T1000 (cell line): ENCODE measurements at regions not wholly inside any gene's neighbourhood (a gene's known extent, or its start where the extent isn't known, plus 50 kb on each side); places are given as distances from the start of the nearest gene placed in this dataset.
A peak's percentile ranks its signal among the peaks of the same experiment; 100 is the strongest.

ENCODE experiments used
- DNase-seq: peaks from one replicate; lab custom pipeline; 2025; ENCODE audit warnings: mixed read lengths; lab: John Stamatoyannopoulos, UW

DNA sequence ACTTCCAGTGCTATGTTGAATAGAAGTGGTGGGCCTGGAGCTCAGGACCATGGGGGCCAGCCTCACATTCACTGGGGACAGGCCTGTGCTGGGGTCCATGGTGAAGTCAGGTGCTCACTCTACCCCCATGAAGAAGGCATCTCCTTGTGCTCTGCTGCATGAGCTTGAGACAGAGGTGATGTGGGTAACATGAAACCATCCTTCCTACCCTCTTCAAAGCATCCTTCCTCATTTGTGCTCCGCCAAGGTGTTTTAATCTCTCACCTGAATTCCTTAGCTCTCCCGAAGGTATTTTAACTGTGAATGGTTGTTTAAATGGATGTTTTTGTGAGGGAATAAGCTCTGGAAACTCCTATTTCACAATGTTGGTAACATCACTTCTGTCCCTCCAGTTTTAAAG, 209.6 kb upstream of the PCSK2 start:
- no peak for DNase-seq

DNA sequence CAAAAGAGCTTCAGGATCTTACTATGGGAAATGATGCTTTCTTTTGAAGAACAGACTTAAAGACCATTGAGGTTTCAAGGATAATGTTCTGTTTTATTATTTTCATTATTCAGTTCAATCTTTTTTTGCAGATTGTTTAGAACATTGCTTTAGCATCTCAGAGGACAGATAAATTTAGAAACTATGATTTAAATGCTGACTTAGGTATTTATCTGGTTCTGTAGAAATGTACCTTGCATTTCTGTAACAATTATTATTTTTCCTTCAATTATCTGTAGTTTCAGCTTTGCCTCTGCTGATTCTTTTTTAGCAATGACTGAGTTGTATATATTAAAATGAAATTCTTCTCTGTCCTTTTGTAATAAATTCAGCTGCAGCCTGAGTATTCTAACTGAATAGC, 205.4 kb upstream of the PCSK2 start:
- no peak for DNase-seq

DNA sequence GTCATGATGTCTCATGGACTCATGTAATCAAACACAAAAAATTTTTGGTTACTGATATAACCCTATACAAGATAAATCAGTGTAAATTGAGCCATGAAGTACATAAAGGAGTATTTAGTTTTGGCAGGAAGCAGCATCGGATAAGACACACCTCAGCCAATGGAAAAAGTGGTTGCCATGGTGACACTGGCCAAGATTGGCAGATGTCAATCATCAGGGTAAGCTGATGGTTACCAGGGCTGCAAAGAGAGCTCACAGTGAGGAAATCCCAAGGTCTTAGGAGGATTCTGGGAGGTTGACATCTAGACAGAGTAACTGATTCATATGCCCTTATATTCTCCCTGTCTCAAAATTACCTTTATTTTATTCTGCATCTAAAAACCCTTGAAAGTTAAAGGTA, 203.8 kb upstream of the PCSK2 start:
- no peak for DNase-seq

DNA sequence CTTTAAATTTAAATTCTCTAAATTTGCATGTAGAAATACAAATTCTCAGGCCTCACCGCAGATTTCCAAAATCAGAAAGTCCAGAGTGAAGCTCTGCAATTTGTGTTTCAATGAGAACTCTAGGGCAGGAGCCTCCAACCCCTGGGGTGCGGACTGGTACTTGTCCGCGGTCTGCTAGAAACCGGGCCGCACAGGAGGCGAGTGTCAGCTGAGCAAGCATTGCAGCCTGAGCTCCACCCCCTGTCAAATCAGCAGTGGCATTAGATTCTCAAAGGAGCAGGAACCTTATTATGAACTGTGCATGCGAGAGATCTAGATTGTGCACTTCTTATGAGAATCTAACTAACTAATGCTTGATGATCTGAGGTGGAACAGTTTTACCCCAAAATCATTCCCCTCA, 203.0 kb upstream of the PCSK2 start:
- DNase-seq = no peak

DNA sequence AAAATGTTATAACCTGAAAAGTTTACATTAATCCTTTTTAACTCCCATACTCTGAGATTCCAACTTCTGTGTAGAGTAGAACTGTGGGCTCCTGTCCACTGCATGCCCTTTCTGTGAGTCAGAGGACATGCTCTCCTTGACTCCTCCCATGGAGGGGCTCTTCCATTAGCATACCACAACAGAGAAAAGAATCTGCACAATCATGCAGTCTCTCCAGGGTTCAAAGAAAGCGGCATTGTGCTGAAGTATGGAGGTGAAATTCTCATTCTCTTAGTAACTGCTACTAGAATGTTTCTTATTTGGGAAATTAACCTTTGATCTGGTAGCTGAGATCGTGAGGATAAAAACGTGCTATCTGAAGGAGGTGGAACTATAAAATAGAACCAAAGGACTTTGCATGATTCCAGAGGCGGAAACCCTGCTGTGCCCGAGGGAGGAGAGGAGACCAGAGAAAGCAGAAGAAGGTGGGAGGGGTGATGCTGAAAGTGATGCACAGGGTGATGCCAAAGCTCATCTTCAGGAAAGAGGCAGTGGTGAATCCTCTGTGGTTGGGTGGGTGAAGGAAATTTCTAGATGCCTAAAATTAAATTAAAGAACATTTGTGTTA, 202.2 kb upstream of the PCSK2 start:
- peak; percentile 24 for DNase-seq

DNA sequence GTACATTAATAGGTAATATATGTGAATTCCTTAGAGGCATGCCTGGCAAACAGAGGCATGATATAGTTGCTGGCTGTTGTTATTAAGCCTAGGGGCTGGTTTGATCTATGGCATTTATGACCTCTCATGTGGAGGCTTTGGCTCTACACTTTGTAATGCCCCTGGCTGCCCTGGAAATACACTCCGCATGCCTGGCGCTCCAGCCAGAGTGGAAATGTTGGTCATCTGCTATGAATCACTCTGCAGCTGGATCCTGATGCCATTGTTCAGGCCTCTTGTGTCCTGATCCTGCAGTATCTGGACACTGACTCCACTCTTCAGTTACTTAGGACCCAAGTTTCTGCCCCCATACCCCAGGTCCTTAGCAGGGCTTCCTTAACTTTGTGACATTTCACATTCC, 200.5 kb upstream of the PCSK2 start:
- no peak for DNase-seq

DNA sequence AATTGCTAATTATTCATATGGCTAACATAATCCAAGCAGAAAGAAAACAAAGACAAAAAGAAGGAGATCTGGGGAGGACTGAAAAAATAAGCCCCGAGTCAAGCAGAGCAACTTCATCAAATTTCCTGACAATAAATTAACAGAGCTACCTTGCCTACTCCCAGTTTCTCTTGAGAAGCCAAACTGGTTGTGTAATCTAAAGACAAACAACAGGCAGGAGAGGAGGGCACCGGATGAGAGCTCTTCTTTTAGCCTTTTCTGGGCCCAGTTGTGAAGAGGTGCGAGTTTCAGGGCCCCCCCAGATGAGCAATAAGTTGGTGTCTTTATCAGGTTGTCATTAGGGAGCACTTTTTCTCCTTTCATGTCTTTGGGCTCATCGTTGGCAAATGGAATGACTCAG, 197.1 kb upstream of the PCSK2 start:
- DNase-seq = no peak

DNA sequence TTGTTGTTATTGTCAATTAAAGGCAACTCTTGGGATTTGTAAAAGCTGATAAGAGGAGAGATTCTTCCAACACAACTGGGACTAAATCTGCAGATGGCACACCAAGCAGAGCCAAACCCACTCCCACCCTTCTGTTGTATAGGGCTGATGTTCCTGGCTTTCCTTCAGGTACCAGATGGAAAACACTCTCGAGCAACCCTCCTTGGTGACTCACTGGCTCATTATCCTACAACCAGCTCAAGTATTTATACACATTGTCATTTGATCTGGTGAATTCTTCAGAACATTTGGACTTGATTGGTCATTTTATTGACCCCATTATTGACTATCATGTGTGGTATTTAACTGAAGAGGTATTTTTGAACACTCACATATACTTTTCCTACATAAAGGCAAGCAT, 190.3 kb upstream of the PCSK2 start:
- DNase-seq = no peak

DNA sequence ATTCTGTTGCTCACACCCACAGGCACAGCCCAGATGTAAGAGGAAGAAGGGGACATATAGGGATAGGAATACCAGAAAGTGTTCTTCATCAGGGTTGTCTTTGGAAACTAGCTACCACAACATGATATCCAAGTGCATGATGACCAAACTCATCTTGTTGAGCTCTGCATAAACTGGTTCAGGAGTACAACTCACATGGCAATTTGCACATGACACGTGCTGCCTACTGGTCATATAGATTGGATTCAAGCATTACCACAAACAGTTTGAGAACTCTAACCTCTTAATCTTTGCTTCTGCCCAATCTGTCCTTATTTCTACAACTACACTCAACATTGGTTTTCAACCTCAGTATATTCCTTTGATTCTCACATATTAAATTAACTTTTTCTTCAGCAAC, 184.7 kb upstream of the PCSK2 start:
- no peak for DNase-seq

DNA sequence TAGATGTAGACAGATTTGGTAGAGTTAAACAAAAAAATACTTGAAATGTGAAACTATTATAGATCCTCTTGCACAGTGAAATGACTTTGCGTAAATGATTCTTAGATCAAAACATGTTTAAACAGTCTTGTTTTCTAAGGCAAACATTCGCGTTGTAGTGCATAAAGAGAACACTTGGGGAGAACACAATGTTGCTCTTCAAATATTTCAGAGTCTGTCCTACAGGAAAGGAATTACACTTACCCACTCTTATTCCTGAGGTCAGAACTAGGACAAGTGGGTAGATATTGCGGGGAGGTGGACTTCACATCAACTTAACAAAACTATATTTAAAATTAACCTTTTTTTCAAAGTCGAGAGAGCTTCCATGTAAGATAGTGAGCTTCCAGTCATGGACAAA, 183.5 kb upstream of the PCSK2 start:
- DNase-seq = no peak

DNA sequence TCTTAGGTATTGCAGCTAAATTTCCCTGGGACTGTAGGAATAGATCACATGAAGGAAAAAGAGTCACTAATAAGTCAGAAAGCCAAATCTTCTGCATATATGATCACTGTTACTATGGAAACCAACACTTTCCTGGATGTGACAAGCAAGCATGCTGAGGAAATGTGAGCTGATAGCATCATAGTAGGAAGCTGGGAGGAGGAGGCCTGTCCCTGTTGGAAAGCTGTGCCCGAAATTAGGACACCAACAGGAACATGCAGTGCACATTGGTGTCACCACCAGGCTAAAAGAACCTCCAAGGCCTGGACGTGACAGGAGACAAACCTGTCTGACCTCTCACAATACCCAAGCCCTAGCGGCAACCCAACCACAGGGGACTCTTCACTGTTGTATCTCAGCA, 181.9 kb upstream of the PCSK2 start:
- DNase-seq = no peak

DNA sequence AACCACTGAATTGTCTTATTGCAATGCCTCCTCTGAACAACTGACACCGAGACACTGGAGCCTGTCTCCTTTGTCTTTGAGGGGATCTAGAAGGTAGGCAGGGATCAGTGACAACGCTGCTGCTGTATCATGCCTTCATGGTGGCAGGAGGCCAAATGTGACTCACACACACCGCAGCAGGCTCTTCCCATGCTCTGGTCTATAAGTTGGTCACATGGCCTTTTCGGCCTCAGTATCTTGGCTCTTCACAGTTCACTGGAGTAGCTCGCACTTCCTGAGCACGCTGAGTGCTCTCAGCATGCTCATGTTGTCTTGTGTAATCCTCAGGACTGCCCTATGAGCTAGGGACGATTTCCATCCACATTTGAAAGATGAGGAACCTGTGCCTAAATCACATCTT, 167.4 kb upstream of the PCSK2 start:
- peak; percentile 1 for DNase-seq

DNA sequence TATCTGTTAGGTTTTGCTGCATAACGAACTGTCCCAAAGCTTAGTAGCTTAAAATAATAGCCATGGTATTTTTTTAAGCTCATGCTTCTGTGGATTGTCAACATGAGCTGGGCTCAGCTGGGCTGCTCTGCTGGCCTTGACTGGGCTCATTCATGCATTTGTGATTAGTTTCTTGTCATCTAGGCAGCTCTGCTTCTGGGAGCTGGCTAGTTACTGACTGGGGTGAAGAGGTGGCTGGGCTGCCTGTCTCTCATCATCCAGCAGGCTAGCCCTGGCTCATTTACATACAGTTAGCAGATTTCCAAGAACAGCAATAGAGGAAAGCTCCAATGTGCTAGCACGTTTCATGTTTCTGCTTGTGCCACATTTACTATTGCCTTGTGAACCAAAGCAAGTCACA, 165.1 kb upstream of the PCSK2 start:
- DNase-seq = no peak

DNA sequence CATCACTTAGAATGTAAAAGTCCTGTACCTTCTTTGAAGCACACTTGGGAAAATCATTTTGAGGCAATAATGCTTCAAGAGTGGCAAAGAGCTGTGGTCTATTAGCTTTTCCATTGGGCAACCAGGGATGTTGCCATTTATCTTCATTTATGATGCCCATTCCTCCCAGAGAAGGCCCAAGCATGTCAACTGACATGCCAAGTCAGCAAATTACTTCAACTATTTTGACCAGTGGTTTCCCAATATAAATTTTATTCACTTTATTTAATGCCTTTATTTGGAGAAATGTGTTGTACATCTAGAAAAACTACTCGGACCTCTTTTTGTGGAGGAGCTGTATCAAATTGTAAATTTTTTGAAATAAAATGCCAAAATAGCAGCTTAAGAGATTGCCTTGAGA, 164.1 kb upstream of the PCSK2 start:
- DNase-seq = no peak

DNA sequence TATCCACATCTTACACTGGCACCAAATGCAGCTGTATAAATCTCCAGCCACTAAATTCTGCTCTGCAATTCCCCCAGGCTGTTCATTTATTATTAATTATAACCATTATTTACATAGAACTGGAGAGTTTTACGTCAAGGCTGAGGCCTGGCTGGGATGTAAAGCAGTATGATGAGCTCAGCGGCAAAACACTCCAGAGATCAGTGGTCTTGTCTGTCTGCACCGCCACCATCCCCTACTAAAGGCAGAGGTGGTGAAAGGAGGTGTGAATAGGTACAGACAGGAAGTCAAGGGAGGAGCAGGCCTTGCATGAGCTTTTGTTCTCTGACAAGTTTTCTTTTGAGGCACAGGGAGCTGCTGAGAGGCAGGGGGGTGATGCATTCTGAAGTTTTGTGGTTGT, 159.9 kb upstream of the PCSK2 start:
- DNase-seq = no peak

DNA sequence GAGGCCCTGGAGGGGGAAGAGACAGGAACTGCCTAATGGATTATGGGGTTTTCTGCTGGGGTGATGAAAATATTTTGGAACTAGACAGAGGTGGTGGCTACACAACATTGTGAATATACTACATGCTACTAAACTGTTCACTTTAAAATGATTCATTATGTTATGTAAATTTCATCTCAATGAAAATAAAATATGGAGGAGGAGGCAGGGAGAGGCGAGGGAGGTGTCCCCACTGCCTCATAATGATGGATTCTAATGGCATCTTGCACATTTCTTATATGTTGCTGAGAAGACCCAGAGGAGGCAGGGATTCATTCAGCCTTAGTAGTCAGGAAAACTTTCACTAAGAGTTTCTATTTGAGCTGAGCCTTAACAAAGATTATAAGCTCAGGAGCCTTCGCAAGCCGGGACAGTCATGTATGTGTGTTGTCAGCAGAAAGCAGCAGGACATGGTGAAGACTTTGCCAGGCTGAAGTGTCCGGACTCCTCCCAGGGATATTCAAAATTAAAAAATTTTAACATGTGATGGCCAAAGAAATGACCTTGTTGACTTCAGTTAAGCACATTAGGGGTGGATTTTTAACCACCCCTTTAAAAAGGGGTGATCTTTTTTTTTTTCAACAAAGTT, 158.6 kb upstream of the PCSK2 start:
- no peak for DNase-seq

DNA sequence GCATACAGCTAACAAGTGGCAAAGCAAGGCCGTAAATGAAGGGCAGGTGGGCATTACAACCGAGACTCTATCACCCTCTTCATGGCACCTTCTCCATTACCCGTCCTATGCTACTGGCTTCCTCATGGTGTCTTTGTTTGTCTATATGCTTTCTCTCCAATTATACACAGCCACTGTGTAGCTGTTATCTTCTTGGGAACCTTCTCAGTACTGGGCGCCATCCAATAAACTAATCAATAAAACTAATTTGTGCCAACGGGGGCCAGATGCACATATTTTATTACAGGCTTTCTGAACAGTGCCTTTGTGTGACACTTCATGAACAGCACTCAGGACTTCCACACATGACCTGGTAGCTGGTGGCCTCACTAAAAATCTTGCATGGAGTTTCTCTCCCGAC, 149.8 kb upstream of the PCSK2 start:
- DNase-seq = no peak

DNA sequence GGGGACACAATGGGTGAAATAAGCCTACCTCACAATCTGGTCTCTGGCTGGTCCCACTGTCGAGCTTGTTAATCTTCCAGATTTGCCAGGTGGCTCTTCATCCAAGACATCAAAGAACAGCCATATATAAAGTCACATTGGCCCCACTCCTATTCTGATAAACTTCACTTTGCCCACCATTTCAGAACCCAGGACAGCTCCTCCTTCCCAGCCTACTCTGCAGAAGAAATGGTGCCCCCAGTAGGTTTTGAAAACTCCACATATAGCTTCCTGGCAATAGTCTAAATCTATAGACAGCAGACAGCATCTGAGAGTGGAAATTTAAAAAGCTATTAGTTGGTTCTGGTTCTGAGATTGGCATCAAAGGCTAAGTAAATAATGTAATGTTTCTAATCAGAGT, 143.1 kb upstream of the PCSK2 start:
- DNase-seq = no peak

DNA sequence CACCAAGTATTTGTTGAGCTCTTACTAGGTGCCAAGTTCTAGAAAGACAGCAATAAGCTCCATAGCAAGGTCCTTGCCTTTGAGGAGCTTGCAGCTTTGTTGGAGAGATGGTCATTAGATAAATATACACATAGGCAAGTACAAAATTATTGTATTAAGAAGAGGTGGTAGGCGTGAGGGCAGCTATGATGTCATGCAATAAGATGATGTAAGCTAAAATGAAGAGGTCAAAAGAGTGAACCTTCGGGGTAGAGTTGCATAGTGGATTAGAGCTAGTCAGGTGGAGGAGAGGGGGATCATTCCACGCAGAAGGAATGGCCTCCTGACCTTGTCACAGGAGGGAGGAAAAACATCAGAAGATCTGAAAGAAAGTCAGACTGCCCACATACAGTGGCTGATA, 141.9 kb upstream of the PCSK2 start:
- DNase-seq = no peak

DNA sequence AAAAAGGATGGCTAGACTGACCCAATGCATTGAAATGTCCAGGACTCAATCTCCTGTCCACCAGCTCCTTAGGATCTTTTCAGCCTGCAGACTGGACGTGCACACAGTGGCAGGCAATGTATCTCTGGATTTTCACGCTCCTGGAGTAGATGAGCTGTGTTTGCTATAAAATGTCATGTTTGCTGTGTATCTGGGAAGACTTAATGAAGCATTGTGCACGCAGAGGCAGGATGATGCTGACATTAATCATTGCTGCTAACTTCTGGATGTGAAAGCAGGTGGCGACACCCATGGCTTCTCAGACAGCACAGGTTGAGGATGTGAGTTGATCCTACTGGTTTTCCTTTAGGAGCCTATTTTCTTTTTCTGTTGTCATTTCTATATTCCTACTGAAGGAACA, 133.1 kb upstream of the PCSK2 start:
- no peak for DNase-seq

DNA sequence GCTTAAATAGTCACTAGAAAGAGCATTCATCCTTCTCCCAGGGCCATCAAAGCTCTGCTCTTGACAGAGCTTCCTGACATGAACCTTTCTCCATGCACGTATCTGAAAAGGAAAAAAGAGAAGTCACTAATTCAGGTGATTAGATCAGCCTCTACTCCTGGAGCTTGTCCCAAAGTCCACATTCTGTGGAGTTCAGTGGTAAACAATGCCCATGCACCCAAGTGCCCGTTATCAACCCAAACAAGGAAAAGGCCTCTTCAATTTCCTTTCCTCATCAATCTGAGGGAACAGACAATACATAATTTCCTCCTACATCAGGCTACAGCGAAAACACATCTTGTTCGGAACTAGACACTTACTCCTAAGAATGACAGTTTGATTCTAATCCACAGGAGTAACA, 129.2 kb upstream of the PCSK2 start:
- no peak for DNase-seq

DNA sequence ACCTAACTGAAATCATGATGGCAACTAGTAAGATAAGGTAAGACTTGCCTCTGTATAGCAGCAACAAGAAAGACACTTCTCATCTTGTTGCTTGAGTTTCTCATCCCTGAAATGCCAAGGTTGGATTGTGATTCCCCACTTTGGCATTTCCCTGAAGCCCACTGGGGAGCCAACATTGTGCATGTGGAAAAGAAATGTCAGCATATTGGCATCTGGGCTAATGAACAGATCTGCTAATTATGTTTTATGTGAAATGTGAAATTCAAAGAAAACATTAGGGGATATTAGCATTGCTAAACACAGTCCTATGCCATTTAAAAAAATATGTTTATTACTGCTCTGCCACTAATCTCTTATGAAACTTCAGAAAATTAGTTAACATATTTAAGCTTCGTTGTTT, 126.3 kb upstream of the PCSK2 start:
- no peak for DNase-seq

DNA sequence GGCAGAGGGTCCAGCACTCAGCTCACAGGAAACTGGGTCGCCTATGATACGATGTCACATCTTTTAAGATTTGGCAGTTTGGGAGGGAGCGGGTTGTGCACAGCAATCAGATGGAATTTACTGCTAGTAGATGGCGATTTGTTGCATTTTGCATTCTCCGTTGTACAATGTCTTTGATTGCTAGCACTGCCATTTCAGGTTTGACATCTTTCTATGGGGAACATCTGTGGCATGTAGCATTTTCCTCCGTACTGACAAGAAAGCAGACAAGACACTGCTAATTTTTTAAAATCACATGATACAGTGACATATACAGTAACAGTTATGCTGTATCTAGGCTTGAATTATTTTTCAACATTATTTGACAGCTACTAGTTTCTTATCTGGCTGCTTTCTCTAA, 119.7 kb upstream of the PCSK2 start:
- no peak for DNase-seq

DNA sequence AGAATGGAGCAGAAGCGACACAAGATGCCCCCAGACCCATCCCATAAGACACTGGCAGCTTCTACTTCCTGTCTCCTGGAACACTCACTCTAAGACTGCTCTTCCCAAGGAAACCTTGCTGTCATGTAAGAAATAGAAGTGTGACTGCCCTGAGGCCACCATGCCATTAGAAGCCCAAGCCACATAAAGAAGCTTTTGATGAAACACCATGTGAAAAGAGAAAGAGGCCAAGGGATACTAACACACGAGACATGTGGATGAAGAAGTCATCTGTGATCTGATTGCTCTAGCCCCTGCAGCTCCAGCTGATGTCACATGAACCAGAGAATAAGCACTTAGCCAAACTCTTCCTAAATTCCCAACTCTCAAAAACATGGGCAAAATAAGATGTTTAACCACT, 117.9 kb upstream of the PCSK2 start:
- DNase-seq = no peak

DNA sequence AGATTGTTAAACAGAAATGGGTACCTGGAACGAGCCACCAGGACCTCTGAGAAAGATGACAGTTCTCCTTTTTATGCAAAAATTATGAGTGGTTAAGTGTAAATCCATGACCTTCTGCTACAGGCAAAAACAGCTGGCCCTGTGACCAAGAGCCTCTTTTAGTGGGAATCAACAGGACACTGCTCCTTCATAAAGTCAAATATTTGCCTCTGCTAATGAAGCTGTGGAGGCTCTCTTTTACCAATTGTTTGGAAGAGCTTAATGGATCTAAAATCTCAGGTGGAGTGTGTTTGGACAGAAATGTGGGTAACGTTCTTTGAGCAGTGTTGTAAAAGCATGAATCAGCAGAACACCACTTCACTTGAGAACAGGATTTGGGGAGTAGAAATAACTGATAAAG, 117.5 kb upstream of the PCSK2 start:
- no peak for DNase-seq
